HuH-7 (cell line): ENCODE measurements at regions not wholly inside any gene's neighbourhood (a gene's known extent, or its start where the extent isn't known, plus 50 kb on each side); places are given as distances from the start of the nearest gene placed in this dataset.
"Not testable (repeated sequence)": the region's sequence is repeated elsewhere in the genome, so short reads cannot be mapped to it uniquely, and the experiment has no call there.

ENCODE experiments used
- DNase-seq: peaks from one replicate; pipeline ENCODE4 v3.0.0; 2011; ENCODE audit warnings: low spot score

DNA sequence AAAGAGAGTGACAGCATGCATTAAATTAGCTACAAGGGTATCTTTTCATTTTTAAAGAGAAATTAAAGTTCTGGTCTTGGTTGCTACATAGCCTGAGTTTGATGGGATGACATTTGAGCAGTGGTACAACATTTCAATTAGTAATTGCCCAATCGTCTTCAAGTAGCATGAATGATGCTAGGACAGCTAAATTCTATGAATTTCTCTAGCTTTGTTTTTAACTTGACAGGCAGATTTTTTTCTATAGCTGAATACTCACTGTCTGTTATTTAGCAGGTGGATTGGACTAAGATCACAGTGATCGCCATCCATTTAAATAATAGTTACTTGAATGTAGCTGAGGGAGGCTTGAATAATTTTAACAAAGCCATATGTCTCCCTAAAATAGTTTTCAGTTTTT, 162.2 kb downstream of the OXSM start:
- no peak for DNase-seq

DNA sequence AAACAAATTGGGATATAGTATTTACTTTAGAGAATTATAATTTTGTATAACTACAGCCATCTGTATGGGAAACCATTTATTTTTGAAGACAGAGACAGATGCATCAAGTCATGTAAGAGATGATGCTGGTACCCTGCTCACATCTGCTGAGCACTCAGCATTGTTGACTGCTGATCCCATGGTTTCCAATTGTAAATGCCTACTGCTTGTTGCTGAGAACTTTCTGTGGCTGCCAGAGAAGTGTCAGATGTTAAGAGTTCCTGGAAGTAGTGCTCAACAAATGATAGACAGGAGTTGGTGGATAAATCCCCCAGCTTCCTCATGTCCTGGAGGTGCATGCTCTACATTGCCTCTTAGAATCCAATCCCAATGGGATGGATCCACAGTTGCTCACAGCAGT, 167.1 kb downstream of the OXSM start:
- no peak for DNase-seq

DNA sequence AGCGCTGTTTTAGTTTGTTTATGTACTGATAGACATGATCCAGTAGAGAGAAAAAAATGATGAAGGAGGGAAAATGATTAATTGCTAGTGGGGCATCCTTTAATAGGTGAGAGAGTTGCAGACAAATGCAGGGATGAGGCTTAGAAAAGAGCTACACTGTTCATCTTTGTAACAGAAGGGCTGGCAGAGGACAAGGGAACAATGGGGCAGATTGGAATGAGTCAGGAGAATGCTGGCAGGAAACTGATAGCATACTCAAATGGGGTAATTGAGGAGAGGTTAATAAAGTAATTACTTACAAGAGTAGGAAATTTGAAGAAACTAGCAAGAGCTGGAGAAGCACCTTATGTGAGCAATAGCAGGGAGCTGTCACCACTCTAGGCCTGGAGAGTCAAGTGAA, 170.9 kb downstream of the OXSM start:
- no peak for DNase-seq

DNA sequence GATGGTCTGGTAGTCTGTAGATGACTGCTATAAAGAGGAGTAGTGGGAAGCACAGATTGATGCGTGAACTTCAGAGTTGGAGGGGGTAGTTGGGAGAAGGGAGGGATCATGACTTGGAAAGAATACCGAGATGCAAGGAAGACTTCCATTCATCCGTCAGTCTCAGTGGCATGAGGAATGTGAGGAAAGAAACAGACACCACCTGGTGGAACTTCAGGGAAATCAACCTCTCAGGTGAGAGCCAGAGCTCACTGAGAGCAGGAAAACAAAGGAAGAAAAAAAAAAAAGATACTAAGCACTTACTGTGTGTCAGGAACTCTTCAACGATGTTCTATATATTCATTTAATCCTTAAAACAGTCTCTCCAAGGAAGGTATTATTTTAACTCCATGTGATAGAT, 172.4 kb downstream of the OXSM start:
- peak; percentile 34 for DNase-seq

DNA sequence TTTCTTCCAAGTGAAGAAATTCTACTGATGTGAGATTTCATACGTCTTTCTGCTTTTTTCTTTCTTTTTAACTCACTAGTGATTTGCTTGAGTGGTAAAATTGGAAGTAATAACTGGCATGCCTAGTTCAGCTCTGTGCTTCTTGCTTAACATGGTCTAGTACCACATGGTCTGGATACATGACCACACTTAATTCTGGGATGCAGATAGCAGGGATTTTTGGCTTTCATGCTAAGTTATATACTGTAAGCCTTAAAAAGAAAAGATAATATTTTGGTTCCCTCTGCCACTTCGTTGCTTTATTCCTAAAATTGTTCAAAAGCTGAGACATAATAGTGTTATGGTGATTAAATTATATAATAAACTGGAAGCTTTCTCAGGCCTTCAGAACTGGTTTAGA, 174.3 kb downstream of the OXSM start:
- DNase-seq, result no peak

DNA sequence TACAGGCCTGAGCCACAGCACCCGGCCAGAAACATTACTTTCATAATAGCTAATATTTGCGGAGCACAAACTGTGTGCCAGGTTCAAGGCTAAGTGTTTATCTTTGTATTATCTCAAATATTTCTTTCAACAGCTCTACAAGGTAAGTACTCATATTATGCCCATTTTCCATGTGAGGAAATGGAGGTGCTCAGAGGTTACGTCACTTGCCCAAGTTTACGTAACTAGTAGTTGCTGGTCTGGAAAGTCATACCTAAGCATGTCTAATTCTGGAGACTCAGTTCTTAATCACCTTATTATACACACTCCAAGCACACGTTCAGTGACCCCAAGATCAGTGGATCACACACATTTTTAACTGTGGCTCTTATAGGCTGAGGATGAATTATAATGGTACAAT, 177.5 kb downstream of the OXSM start:
- no peak for DNase-seq

DNA sequence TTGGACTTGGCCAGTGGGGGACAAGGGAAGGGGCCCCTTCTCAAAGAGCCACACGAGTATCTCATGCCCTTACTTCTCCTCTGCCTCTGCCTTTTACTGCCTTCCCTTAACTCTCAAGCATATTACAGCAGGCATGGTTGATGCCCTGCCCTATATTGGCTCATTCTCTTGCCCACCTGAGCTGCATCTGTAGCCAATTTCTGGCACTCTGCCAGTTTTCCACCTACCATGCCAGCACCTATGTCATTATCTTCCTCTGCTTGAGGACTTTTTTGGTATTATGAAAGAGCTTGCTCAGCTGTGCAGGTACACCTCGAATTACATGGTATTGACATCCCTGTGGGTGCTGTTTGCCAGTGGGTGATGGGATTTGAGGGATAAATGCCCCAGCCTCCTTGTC, 181.8 kb downstream of the OXSM start:
- DNase-seq, result no peak

DNA sequence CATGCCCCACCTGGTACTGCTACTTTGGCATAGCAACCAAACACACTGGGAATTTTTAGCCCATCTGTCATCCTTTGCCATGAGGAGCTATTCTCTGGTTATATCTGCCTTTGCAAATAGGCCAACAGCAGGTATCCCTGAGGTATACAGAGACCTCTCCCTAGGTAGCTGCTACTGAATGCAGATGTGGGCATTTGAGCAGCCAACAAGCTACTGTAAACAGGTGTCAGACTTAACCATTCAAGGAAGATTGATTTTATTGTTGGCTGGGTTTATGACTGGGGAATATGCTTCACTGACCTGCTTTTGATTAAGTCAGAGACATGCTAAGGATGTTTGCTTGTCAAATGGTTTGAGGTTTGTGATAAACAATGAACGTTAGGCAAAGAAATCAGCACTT, 183.2 kb downstream of the OXSM start:
- DNase-seq, result no peak

DNA sequence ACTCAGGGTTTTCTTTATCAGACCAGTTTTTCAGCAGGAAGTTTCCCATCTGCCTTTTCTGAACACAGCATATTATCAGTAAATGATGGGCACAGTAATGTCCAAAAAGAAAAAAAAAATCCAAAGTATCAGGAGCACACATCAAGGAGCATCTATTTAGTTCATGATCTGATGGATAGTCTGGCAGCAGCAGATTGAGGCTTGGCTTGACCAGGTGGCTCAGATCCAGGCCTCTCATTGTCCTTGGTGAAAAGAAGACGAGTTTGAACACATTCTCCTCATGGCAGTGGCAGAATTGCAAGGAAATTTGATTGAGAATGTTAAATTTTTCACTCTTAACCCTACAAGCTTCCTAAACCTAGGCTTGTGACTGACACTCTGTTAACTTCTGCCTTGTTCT, 192.9 kb downstream of the OXSM start:
- no peak for DNase-seq

DNA sequence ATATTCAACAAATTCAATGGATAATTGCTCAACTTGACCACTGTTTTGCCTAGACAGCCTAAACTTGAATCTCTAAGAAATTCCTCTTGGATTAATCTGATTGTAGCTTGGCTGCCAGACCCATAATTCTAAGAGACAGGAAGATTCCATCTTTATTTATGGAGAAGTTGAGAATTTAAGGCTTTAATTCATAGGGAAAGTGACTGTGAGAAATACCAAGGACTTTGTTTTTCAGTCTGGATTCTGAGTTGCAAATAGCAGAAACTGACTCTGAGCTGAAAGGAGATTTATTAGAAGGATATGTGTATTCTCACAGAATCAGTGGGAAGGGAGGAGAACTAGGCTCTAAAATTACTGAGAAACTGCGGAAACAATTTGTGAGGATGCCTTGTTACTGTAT, 195.7 kb downstream of the OXSM start:
- no peak for DNase-seq

DNA sequence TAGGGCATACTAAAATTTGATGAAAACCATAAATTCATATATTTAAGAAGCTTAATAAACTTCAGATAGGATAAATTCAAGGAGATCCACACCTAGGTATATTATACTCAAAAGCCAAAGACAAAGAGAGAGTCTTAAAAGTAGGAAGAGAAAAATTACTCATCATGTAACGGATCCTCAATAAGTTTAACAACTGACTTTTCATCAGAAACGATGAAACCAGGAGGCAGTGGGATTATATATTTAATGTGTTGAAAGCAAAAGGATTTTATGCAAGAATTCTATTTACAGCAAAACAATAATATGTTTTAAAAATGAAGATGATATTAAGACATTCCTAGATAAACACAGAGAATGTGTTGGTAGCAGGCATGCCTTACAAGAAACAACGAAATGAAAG, 202.7 kb downstream of the OXSM start:
- no peak for DNase-seq

DNA sequence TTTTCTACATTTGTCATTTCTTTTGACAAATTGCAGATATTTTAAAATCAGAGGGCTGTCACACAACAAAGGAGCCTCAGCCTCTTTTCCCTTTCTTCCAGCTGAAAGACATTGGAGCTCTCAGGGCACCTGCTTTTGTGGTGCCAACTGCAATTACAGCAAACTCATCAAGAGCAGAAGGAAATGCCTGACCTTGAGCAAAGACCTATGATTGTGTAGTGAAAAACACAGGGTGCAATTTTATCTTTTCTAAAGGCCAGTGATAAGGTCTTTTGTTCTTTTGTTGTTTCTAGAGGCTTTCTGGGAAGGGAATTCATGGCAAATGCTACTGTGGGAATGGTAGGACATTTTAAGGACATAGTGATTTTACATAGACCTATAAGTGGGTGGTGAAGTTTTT, 214.3 kb downstream of the OXSM start:
- no peak for DNase-seq

DNA sequence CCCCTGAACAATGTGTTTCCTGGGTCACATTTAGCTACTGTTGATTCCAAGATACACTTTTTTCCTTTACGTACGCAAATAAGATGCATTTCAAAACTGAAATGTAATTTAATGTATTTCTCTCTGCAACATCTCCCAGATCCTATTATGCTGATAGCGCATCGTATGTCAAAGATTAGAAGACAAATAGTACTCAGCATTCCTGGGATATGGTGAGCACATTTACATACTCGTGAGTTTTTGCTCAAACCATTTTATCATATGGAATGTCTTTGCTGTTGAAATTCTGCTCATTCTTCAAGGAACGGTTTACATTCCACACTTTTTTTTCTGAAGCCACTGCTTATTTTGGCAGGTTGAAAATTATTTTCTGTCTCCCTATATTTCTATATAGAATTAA, 221.4 kb downstream of the OXSM start:
- no peak for DNase-seq

DNA sequence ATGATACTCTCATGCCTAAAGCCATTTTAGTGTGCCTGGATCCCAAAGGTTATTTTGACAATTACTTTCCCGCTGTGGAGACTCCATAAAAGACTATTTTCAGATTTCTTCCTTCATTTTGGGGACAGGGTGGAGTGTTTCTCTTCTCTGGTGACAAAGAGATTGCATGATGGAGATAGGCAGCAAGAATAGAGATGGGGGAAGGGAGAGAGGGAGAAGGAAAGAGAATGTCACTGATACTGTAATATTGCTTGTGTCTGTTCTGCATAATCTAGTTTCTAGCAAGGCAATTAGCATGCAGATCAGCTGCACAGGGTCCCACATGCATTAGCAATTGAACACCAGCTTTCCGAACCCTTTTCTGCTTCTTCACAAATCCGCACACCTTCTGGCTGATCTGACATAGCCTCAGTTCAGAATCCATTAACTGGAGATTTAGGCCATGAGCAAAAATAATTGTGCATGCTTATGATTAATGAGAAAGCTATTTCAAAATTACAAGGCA, 222.4 kb downstream of the OXSM start:
- no peak for DNase-seq

DNA sequence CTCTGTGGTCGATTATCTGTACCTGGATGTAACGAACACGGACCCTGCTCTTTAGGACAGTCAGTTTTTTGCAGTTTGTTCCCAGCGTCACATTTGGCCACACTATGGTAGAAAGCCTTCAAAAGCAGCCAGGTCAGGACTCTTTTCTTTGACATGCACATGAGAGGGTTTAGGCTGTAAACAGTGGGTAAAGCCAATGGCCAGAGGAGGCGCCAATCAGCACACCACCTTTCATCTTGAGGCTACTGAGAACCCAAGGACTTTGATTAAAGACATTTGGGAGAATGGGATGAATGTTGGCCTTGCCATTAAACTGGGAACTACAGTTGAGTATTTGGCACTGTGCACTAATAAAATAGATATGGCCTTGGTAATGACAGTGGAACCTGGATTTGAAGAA, 225.9 kb downstream of the OXSM start:
- DNase-seq, result no peak

DNA sequence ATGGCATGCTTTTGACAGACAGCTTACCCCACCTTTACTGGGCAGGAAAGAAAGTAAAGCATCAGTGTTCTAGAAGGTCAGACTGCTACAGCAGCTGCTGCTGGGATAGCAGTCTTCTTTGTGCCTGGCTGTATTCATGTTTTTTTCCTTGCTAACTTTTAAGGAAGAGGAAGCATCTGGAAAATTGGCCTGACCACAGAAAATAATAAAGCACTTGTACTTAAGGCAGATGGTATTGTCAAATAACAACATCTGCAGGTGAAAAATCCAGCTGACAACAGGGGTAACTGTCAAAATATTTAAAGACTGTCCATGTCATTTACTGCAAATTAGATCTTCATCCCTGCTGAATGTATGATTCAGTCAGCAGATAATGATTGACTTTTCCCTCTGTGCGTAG, 229.0 kb downstream of the OXSM start:
- no peak for DNase-seq

DNA sequence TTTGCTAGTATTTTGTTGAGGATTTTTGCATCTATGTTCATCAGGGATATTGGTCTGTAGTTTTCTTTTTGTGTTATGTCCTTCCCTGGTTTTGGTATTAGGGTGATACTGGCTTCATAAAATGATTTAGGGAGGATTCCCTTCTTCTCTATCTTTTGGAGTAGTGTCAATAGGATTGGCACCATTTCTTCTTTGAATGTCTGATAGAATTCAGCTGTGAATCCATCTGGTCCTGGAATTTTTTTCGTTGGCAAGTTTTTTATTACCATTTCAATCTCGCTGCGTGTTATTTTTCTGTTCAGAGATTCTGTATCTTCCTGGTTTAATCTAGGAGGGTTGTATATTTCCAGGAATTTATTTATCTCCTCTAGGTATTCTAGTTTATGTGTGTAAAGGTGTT, 234.3 kb downstream of the OXSM start:
- DNase-seq, result not testable (repeated sequence)

DNA sequence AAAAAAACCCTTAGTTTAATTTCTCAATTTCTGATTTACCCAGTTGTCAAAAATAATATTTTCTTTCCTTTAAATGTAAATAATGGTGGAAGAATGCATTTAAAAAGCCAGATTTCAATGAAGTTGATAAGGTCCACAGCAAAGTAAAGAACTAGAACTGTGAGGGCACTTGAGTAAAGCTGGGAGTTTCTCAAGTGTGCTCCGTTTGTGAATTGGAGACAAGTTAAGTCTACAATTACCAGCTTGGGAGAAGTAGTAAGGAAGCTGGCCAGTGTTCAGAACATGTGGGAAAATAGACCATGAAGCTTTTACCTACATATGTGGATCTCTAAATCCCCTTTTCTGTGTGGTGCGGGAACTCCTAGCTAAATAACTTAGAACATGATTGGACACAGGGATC, 239.4 kb downstream of the OXSM start:
- no peak for DNase-seq

DNA sequence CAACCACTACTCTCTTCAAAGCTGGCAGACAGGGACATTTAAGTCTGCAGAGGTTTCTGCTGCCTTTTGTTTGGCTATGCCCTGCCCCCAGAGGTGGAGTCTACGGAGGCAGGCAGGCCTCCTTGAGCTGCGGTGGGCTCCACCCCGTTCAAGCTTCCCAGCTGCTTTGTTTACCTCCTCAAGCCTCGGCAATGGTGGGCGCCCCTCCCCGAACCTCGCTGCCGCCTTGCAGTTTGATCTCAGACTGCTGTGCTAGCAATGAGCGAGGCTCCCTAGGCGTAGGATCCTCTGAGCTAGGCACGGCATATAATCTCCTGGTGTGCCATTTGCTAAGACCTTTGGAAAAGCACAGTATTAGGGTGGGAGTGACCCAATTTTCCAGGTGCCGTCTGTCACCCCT, 252.2 kb downstream of the OXSM start:
- DNase-seq, result not testable (repeated sequence)

DNA sequence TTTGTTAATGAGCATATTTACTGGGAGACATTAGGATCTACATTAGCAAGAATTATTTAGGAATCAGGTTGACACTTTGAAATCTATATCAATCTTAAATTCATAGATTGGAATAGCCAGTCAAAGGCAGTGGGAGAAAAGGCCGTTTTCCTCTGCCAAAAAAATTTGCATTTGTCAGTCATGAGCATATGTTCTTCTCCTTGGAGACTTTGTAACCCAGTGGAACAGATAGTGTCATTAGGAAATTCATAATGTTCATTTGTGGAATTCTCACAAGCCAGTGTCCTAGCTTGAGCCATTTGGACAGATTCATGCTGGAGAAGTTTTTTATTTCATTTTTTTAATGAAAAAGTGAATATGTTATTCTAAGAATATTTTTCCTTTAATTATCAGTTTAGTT, 260.1 kb downstream of the OXSM start:
- DNase-seq, result no peak

DNA sequence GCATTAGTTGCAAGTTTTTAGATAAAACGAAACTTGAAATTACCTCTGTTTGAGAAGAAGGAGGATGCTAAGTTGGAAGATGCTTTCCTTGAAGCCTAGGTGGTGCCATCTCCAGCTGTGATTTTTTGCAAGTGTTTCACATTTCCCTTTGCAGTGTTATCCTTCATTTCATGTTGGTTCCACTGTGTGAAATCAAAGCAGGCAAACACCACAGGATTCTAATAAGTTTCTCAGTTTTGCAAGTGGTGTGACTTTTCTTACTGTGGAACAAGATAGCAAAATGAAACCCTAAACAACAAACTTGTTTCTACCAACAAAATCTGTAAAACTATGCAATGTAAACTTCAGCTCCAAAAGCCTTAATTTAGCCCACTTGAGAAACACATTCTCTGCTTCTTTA, 260.9 kb downstream of the OXSM start:
- DNase-seq, result no peak

DNA sequence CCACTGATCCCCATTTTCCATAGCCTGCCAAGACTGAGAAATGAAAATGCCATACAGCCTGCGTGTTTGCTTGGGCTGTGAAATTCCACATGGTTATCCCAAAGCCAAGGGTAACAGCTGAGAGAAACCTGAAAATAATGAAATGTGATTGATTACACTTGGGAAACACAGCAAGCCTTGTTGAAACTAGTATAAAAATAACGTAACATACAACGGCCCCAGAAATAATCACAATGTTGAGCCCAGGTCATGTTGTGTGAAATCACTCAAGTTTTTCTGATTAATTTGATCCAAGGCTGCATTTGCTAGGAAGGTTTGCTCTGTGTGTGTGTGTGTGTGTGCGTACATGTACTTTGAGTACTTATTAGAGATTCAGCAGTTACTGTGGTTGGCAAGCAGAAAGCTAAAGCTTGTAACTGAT, 269.0 kb downstream of the OXSM start:
- no peak for DNase-seq

DNA sequence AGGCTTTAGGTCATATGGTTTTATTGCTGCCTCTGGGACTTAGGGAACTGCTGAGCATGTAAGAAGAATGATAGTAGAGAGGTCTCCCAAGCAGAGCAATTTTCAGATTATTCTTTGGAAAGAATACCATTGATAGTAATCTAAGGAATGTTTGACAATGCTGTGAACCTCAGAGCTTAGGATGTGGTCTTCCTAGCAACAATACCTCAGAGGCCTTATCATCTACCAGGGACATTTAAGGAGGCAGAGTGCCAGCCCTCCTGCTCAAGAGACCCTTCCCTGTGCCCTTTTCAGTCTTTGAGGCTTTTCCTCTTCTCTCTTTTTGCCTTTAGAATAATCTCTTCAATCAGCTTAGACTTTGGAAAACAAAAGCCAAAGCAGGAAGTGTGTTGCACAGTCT, 272.1 kb downstream of the OXSM start:
- no peak for DNase-seq

DNA sequence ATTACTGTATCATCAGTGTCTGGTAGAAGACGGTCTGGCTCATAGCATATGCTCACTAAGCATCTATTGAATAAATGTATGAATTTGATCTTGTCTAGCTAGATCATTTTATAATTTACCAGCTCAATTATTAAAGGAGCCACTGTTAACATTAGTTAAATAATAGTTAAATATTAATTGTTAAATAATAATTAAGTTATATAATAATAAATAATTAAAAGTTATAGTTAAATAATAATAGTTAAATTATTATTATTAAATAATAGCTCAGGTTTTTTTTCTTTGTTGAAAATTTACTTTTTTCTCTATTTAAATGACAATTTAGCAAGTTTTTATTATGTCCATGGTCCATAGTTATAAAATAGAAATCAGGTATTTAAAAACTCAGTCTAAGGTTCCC, 274.4 kb downstream of the OXSM start:
- DNase-seq, result no peak

DNA sequence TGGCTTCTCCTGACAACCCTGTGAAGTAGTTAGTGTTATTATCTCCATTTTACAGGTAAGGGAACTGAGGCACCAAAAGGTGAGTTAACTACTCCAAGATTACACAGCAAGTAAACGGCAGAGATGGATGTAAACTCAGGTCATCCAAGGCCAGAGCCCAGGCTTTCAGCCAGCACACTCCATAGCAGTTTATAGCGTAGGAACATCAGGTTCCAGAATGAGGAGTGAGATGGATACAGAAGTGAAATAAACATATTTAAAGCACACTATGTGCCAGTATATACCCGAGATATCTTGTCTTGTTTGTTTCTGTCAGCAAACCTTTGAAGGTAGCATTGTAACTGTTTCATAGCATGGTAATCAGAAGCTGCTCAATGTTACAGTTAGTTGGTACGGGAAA, 279.0 kb downstream of the OXSM start:
- DNase-seq, result no peak
